ENCODE measurements at regions not wholly inside any gene's neighbourhood (a gene's known extent, or its start where the extent isn't known, plus 50 kb on each side); places are given as distances from the start of the nearest gene placed in this dataset.

DNA sequence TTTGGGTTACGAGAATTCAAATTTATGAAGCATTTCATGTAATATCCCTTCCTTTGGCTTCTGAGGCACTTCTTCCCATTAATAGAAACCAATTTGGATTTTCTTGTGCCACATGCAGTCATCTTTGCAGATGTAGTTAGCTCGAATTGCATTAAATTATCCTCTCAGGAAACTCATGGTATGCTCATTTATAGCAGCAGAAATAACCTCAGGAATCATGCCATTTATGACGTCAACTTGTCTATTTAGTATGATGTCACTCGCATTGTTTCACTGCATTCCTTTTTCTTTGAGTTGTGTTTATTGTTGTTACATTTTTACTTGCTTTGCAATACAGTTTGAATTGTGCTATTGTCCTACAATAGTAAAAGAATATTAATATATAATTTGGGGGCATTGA is 163.8 kb downstream of the RBM43 start:
- H3K9me3 Mint-ChIP-seq, result no peaks in the 10 kb centered on the region
- peaks cover 11% of the 10 kb centered on the region for H3K4me1 Mint-ChIP-seq
- DNase-seq (ENCODE audit: low spot score in 2 of 2, unreplicated experiment in 2 of 2), result no peak
- TF ChIP-seq, protein P1, sequence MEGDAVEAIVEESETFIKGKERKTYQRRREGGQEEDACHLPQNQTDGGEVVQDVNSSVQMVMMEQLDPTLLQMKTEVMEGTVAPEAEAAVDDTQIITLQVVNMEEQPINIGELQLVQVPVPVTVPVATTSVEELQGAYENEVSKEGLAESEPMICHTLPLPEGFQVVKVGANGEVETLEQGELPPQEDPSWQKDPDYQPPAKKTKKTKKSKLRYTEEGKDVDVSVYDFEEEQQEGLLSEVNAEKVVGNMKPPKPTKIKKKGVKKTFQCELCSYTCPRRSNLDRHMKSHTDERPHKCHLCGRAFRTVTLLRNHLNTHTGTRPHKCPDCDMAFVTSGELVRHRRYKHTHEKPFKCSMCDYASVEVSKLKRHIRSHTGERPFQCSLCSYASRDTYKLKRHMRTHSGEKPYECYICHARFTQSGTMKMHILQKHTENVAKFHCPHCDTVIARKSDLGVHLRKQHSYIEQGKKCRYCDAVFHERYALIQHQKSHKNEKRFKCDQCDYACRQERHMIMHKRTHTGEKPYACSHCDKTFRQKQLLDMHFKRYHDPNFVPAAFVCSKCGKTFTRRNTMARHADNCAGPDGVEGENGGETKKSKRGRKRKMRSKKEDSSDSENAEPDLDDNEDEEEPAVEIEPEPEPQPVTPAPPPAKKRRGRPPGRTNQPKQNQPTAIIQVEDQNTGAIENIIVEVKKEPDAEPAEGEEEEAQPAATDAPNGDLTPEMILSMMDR (IDR thresholded peaks at IDR 0.05; ENCODE audit: unreplicated experiment), result no peak
- no peaks in the 10 kb centered on the region for H3K36me3 Mint-ChIP-seq
- no peak overlapping the region for H3K4me3 Mint-ChIP-seq
- no peaks in the 10 kb centered on the region for H3K27me3 Mint-ChIP-seq (ENCODE audit: low read depth)
- H3K27ac Mint-ChIP-seq, result no peak overlapping the region

DNA sequence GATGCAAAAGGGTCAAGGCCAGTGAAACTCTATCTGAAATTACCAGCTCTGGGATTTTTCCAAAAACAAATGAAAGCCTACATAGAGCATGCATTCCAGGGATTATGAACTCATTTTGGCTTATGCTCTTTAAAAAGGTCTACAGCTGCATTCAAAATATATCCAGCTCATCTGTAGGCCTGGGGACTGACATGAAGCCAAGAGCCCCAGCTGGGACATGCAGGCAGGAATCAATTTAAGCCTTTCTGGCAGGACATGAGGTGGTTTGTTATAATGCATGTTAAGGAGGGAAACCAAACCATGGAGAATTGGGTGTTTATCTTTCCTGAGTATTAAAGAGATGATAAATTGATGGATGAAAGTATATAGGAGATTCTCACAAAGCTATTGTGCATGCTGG is 164.5 kb downstream of the RBM43 start:
- Mint-ChIP-seq H3K9me3 (no peaks in the 10 kb centered on the region), H3K4me3 (no peak overlapping the region), H3K4me1 (peaks cover 13% of the 10 kb centered on the region), H3K27ac (no peak overlapping the region), H3K27me3 (ENCODE audit: low read depth) (no peaks in the 10 kb centered on the region), H3K36me3 (no peaks in the 10 kb centered on the region)
- no peak for DNase-seq (ENCODE audit: low spot score in 2 of 2, unreplicated experiment in 2 of 2)
- TF ChIP-seq, protein P1 (IDR thresholded peaks at IDR 0.05; ENCODE audit: unreplicated experiment), result no peak

DNA sequence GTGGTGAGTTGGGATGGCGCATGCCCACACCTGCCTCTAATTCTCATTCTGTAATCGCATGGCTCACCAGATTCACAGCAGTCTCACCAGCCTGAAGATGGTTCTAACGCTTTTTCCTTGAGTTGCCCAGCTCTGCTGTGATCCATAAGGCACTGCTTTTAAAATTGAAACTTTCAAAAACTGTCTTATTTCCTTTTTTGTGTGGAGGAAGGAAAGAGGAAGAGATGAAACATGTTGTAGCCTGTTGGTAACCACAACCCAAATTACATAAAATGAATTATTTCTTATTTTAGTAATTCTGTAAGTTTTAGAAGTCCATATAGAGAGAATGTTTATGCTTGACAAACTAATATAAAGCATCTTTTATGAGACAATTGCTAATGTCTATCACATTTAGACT is 165.4 kb downstream of the RBM43 start:
- no peaks in the 10 kb centered on the region for H3K27me3 Mint-ChIP-seq (ENCODE audit: low read depth)
- DNase-seq (ENCODE audit: low spot score in 2 of 2, unreplicated experiment in 2 of 2), result no peak
- TF ChIP-seq, protein P1 (IDR thresholded peaks at IDR 0.05; ENCODE audit: unreplicated experiment), result no peak
- no peak overlapping the region for H3K4me3 Mint-ChIP-seq
- no peak overlapping the region for H3K27ac Mint-ChIP-seq
- H3K4me1 Mint-ChIP-seq, result peaks cover 13% of the 10 kb centered on the region
- H3K9me3 Mint-ChIP-seq, result no peaks in the 10 kb centered on the region
- H3K36me3 Mint-ChIP-seq, result no peaks in the 10 kb centered on the region

DNA sequence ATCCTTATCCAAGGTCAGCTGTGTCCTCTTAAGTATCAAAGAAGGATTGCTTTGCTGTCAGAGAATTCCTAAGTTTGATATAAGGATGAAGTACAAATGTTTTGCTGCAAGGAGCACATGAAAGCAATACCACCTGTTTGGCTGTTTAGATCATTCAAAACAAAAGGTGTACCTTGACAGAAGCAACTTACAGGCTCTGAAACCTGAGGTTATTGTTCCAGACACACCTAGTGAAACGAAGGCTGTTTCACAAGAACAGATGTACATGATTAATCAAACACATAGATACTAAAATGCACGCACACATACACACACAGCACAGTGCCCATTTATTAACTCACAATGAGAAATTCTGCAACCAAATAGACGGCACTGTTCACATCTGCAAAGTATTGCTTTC is 166.2 kb downstream of the RBM43 start:
- Mint-ChIP-seq H3K9me3 (no peaks in the 10 kb centered on the region), H3K36me3 (no peaks in the 10 kb centered on the region), H3K27ac (no peak overlapping the region), H3K4me3 (no peak overlapping the region), H3K4me1 (peaks cover 15% of the 10 kb centered on the region), H3K27me3 (ENCODE audit: low read depth) (no peaks in the 10 kb centered on the region)
- TF ChIP-seq, protein P1 (IDR thresholded peaks at IDR 0.05; ENCODE audit: unreplicated experiment), result no peak
- DNase-seq (ENCODE audit: low spot score in 2 of 2, unreplicated experiment in 2 of 2), result no peak

DNA sequence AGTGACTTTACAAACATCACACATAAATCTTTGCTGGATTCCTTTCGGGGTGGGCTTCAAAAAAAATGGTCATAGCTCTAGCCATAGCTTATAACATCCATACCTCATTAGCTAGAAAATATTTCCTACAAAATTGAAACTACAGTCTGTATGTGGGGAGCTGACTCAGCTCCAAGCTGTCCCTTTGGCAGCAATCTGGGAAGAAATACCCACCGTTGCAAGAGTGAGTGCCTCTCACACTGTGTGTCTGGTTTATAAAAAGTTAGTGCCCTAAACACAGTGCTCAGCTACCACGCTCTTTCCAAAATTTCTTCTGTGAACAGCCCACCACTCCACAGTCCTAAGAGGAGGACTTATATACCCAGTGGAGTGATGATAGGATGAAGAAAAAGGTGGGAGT is 170.1 kb downstream of the RBM43 start:
- H3K9me3 Mint-ChIP-seq, result no peaks in the 10 kb centered on the region
- TF ChIP-seq, protein P1 (IDR thresholded peaks at IDR 0.05; ENCODE audit: unreplicated experiment), result no peak
- DNase-seq (ENCODE audit: low spot score in 2 of 2, unreplicated experiment in 2 of 2), result no peak
- H3K4me3 Mint-ChIP-seq, result no peak overlapping the region
- peaks cover 19% of the 10 kb centered on the region for H3K4me1 Mint-ChIP-seq
- H3K36me3 Mint-ChIP-seq, result no peaks in the 10 kb centered on the region
- H3K27me3 Mint-ChIP-seq (ENCODE audit: low read depth), result no peaks in the 10 kb centered on the region
- no peak overlapping the region for H3K27ac Mint-ChIP-seq

DNA sequence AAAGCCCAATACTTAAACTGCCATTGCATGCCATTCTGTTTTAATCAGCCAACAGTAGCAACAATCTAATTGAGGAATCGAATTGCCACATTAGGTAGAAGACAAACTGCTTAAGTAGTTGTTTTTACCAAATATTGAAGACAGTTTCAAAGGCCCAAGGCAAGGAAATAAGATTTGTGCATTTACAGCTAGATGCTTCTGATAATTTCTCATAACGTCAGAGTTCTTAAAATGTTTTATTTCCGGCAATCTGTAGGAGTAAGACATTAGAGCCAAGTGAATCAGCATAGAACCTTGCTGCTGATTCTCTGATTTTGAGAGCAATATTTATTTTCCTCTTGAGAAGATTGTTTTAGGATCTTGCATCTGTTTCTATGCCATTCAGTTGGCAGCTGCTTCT is 174.3 kb downstream of the RBM43 start:
- Mint-ChIP-seq H3K4me1 (peaks cover 17% of the 10 kb centered on the region), H3K27ac (no peak overlapping the region), H3K36me3 (no peaks in the 10 kb centered on the region), H3K4me3 (no peak overlapping the region), H3K9me3 (no peaks in the 10 kb centered on the region), H3K27me3 (ENCODE audit: low read depth) (no peaks in the 10 kb centered on the region)
- TF ChIP-seq, protein P1 (IDR thresholded peaks at IDR 0.05; ENCODE audit: unreplicated experiment), result no peak
- DNase-seq (ENCODE audit: low spot score in 2 of 2, unreplicated experiment in 2 of 2), result no peak

Data from mesothelial cell of epicardium (in vitro differentiated cells).